ENCODE measurements at regions not wholly inside any gene's neighbourhood (a gene's known extent, or its start where the extent isn't known, plus 50 kb on each side); places are given as distances from the start of the nearest gene placed in this dataset.
"Not testable (repeated sequence)": the region's sequence is repeated elsewhere in the genome, so short reads cannot be mapped to it uniquely, and the experiment has no call there.

GRCh38 chr4:124025000-124025399 lies 628.4 kb downstream of the SPRY1 start:
- no peak for DNase-seq (ENCODE audit: low read depth in 1 of 2, low spot score in 1 of 2)

GRCh38 chr4:124025428-124025827 lies 628.8 kb downstream of the SPRY1 start:
- no peak for DNase-seq (ENCODE audit: low read depth in 1 of 2, low spot score in 1 of 2)

GRCh38 chr4:124028182-124028581 lies 631.6 kb downstream of the SPRY1 start:
- no peak for DNase-seq (ENCODE audit: low read depth in 1 of 2, low spot score in 1 of 2)

- DNase-seq (ENCODE audit: low read depth in 1 of 2, low spot score in 1 of 2): no peak
Observed at GRCh38 chr4:124030147-124030546, 633.6 kb downstream of the SPRY1 start.

- no peak for DNase-seq (ENCODE audit: low read depth in 1 of 2, low spot score in 1 of 2)
Observed at GRCh38 chr4:124032035-124032434, 635.4 kb downstream of the SPRY1 start.

- DNase-seq (ENCODE audit: low read depth in 1 of 2, low spot score in 1 of 2): no peak
Observed at GRCh38 chr4:124035364-124036041, 638.9 kb downstream of the SPRY1 start.

- no peak for DNase-seq (ENCODE audit: low read depth in 1 of 2, low spot score in 1 of 2)
Observed at GRCh38 chr4:124037236-124037635, 640.6 kb downstream of the SPRY1 start.

- no peak for DNase-seq (ENCODE audit: low read depth in 1 of 2, low spot score in 1 of 2)
Observed at GRCh38 chr4:124044330-124044729, 647.7 kb downstream of the SPRY1 start.

- DNase-seq (ENCODE audit: low read depth in 1 of 2, low spot score in 1 of 2): no peak
Observed at GRCh38 chr4:124044867-124045266, 648.3 kb downstream of the SPRY1 start.

GRCh38 chr4:124046190-124046589 lies 649.6 kb downstream of the SPRY1 start:
- no peak for DNase-seq (ENCODE audit: low read depth in 1 of 2, low spot score in 1 of 2)

- no peak for DNase-seq (ENCODE audit: low read depth in 1 of 2, low spot score in 1 of 2)
Observed at GRCh38 chr4:124053872-124054538, 657.4 kb downstream of the SPRY1 start.

- no peak for DNase-seq (ENCODE audit: low read depth in 1 of 2, low spot score in 1 of 2)
Observed at GRCh38 chr4:124055336-124055735, 657.2 kb downstream of the ANKRD50 start.

GRCh38 chr4:124055896-124056295 lies 656.6 kb downstream of the ANKRD50 start:
- DNase-seq (ENCODE audit: low read depth in 1 of 2, low spot score in 1 of 2): no peak

- DNase-seq (ENCODE audit: low read depth in 1 of 2, low spot score in 1 of 2): no peak
Observed at GRCh38 chr4:124060261-124060918, 652.1 kb downstream of the ANKRD50 start.

GRCh38 chr4:124061413-124061812 lies 651.1 kb downstream of the ANKRD50 start:
- DNase-seq (ENCODE audit: low read depth in 1 of 2, low spot score in 1 of 2): no peak

GRCh38 chr4:124065422-124065821 lies 647.1 kb downstream of the ANKRD50 start:
- no peak for DNase-seq (ENCODE audit: low read depth in 1 of 2, low spot score in 1 of 2)

GRCh38 chr4:124065936-124066335 lies 646.6 kb downstream of the ANKRD50 start:
- DNase-seq (ENCODE audit: low read depth in 1 of 2, low spot score in 1 of 2): no peak

GRCh38 chr4:124066595-124066994 lies 645.9 kb downstream of the ANKRD50 start:
- no peak for DNase-seq (ENCODE audit: low read depth in 1 of 2, low spot score in 1 of 2)

- DNase-seq (ENCODE audit: low read depth in 1 of 2, low spot score in 1 of 2): no peak
Observed at GRCh38 chr4:124067046-124067445, 645.5 kb downstream of the ANKRD50 start.

GRCh38 chr4:124070688-124071484 lies 641.6 kb downstream of the ANKRD50 start:
- DNase-seq (ENCODE audit: low read depth in 1 of 2, low spot score in 1 of 2): no peak

- not testable (repeated sequence) for DNase-seq (ENCODE audit: low read depth in 1 of 2, low spot score in 1 of 2)
Observed at GRCh38 chr4:124075276-124075675, 637.3 kb downstream of the ANKRD50 start.
